HL-60 (cell line): ENCODE measurements at regions not wholly inside any gene's neighbourhood (a gene's known extent, or its start where the extent isn't known, plus 50 kb on each side); places are given as distances from the start of the nearest gene placed in this dataset.
"Not testable (repeated sequence)": the region's sequence is repeated elsewhere in the genome, so short reads cannot be mapped to it uniquely, and the experiment has no call there.

ENCODE experiments used
- TF ChIP-seq, protein P1 (sequence below): IDR thresholded peaks from one replicate; pipeline ENCODE4 v1.5.1; 2011; ENCODE audit warnings: low read length, control low read depth, inconsistent platforms; ENCODE audit not compliant: insufficient read depth
- TF ChIP-seq, protein P2 (sequence below): IDR thresholded peaks from 2 replicates; pipeline ENCODE4 v1.6.1; 2012; ENCODE audit warnings: low read depth; ENCODE audit not compliant: insufficient replicate concordance

DNA sequence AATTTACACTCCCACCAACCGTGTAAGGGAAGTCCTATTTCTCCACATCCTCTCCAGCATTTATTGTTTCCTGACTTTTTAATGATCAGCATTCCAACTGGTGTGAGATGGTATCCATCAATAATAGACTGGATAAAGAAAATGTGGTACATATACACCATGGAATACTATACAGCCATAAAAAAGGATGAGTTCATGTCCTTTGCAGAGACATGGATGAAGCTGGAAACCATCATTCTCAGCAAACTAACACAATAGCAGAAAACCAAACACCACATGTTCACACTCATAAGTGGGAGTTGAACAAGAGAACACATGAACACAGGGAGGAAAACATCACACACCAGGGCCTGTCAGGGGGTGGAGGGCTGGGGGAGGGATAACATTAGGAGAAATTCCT is 1290.6 kb upstream of the EYS start:
- TF ChIP-seq, protein P1, sequence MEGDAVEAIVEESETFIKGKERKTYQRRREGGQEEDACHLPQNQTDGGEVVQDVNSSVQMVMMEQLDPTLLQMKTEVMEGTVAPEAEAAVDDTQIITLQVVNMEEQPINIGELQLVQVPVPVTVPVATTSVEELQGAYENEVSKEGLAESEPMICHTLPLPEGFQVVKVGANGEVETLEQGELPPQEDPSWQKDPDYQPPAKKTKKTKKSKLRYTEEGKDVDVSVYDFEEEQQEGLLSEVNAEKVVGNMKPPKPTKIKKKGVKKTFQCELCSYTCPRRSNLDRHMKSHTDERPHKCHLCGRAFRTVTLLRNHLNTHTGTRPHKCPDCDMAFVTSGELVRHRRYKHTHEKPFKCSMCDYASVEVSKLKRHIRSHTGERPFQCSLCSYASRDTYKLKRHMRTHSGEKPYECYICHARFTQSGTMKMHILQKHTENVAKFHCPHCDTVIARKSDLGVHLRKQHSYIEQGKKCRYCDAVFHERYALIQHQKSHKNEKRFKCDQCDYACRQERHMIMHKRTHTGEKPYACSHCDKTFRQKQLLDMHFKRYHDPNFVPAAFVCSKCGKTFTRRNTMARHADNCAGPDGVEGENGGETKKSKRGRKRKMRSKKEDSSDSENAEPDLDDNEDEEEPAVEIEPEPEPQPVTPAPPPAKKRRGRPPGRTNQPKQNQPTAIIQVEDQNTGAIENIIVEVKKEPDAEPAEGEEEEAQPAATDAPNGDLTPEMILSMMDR: not testable (repeated sequence)
- TF ChIP-seq, protein P2, sequence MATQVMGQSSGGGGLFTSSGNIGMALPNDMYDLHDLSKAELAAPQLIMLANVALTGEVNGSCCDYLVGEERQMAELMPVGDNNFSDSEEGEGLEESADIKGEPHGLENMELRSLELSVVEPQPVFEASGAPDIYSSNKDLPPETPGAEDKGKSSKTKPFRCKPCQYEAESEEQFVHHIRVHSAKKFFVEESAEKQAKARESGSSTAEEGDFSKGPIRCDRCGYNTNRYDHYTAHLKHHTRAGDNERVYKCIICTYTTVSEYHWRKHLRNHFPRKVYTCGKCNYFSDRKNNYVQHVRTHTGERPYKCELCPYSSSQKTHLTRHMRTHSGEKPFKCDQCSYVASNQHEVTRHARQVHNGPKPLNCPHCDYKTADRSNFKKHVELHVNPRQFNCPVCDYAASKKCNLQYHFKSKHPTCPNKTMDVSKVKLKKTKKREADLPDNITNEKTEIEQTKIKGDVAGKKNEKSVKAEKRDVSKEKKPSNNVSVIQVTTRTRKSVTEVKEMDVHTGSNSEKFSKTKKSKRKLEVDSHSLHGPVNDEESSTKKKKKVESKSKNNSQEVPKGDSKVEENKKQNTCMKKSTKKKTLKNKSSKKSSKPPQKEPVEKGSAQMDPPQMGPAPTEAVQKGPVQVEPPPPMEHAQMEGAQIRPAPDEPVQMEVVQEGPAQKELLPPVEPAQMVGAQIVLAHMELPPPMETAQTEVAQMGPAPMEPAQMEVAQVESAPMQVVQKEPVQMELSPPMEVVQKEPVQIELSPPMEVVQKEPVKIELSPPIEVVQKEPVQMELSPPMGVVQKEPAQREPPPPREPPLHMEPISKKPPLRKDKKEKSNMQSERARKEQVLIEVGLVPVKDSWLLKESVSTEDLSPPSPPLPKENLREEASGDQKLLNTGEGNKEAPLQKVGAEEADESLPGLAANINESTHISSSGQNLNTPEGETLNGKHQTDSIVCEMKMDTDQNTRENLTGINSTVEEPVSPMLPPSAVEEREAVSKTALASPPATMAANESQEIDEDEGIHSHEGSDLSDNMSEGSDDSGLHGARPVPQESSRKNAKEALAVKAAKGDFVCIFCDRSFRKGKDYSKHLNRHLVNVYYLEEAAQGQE: not testable (repeated sequence)
